ENCODE measurements at regions not wholly inside any gene's neighbourhood (a gene's known extent, or its start where the extent isn't known, plus 50 kb on each side); places are given as distances from the start of the nearest gene placed in this dataset.

DNA sequence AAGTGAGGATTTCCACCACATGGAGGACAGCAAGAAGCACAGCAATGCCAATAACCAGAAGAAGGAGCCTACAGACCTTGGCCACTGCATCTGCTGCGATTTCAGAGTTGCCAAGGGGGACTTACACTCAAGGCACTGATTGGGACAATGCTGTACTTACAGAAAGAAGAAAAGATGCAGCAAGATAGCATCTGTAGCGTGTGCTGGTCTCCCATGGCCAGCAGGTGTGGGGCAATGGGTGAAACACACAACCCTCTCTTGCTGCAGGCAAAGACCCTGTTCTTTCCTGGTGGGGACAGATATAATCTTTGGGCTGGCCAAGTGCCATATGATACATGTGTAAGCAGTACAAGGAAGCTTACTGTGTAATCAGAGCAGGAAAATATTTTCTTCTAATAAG lies 85.4 kb upstream of the GPR45 start:
- H2BK5ac ChIP-seq (ENCODE audit: low read depth, low read length, poor library complexity, severe bottlenecking): no peak overlapping the region
- H3K4ac ChIP-seq (ENCODE audit: low read depth, low read length): no peak overlapping the region
- CTCF ChIA-PET: no interaction called here
- ATAC-seq (ENCODE audit: low read depth) (no peak), DNase-seq (no peak)
- TF ChIP-seq ELK1 (IDR thresholded peaks at IDR 0.05; ENCODE audit: borderline replicate concordance, low read depth, low read length): no peak
- no peak for TF ChIP-seq RCOR1 (IDR thresholded peaks at IDR 0.05; ENCODE audit: insufficient replicate concordance, low read length)
- no peak for TF ChIP-seq POLR2A (IDR thresholded peaks at IDR 0.05; ENCODE audit: low read depth, low read length)
- no peak for TF ChIP-seq SMC3 (IDR thresholded peaks at IDR 0.05; ENCODE audit: low read depth, low read length)
- TF ChIP-seq RAD21 (IDR thresholded peaks at IDR 0.05; ENCODE audit: low read length): no peak
- no peak overlapping the region for H2BK120ac ChIP-seq (ENCODE audit: low read depth, low read length)
- H2AK9ac ChIP-seq (replicated peaks; ENCODE audit: low read depth, low read length, poor library complexity): no peak overlapping the region
- no peak overlapping the region for H3K18ac ChIP-seq (ENCODE audit: low read depth, low read length)
- H3K9me1 ChIP-seq (ENCODE audit: insufficient read depth, low read length): no peaks in the 10 kb centered on the region
- no peak overlapping the region for H2BK20ac ChIP-seq (ENCODE audit: low read depth, low read length)
- H3K79me1 ChIP-seq (ENCODE audit: low read depth in 1 of 2, low read length in 2 of 2): no peaks in the 10 kb centered on the region
- POLR2A ChIA-PET (ENCODE audit: unreplicated experiment): no interaction called here
- no peak overlapping the region for H2BK15ac ChIP-seq (ENCODE audit: low read depth, low read length)
- H3K14ac ChIP-seq (replicated peaks; ENCODE audit: low read depth, low read length): no peak overlapping the region
- no peaks in the 10 kb centered on the region for H3K27me3 ChIP-seq (ENCODE audit: control insufficient read depth, insufficient read depth, low read length)
- H3K9me3 ChIP-seq (ENCODE audit: control insufficient read depth, insufficient read depth, low read length): no peaks in the 10 kb centered on the region
- no peak overlapping the region for H4K8ac ChIP-seq (ENCODE audit: low read depth in 2 of 2, low read length in 2 of 2)
- H4K20me1 ChIP-seq (ENCODE audit: insufficient read depth, low read length): no peaks in the 10 kb centered on the region
- no TSS peak for BruUV-seq (replicated peaks)
- H3K23ac ChIP-seq (ENCODE audit: low read depth, low read length): no peak overlapping the region
- H4K5ac ChIP-seq (ENCODE audit: low read depth, low read length): no peak overlapping the region
- H3K4me3 ChIP-seq (ENCODE audit: insufficient read depth, low read depth, low read length): no peak overlapping the region
- H2AK5ac ChIP-seq (ENCODE audit: low read depth, low read length): no peak overlapping the region
- no peak overlapping the region for H3K56ac ChIP-seq (ENCODE audit: extremely low read depth, insufficient read depth, low read length)
- no peak overlapping the region for H3K4me2 ChIP-seq (ENCODE audit: low read depth, low read length)
- no peaks in the 10 kb centered on the region for H3K4me1 ChIP-seq (ENCODE audit: control insufficient read depth, insufficient read depth, low read length)
- 0% methylated on average over 2 of the region's 2 CpGs; no CpG with 5 or more reads in 1 of the 2 experiments for WGBS, 2 experiments (ENCODE audit: extremely low coverage in 2 of 2, insufficient read length in 1 of 2)
- no peak overlapping the region for H2AFZ ChIP-seq (replicated peaks; ENCODE audit: low read length, poor library complexity)
- dilution Hi-C loops (cut with HindIII; ENCODE audit: low sequenced_read_pairs, unreplicated experiment) (no loop called here), intact Hi-C loops (cut with micrococcal nuclease) (loop anchor here (1.0 kb wide), 1 partner anchor 16 kb away; no protein-coding TSS in a partner anchor), in situ Hi-C loops (cut with MboI; ENCODE audit: low sequenced_read_pairs) (no loop called here)
- H4K91ac ChIP-seq (ENCODE audit: insufficient read depth, low read depth, low read length): no peak overlapping the region
- no peak overlapping the region for H3K9ac ChIP-seq (ENCODE audit: low read depth, low read length)
- H3K36me3 ChIP-seq (ENCODE audit: control insufficient read depth, insufficient read depth, low read length): no peaks in the 10 kb centered on the region
- H3K27ac ChIP-seq (ENCODE audit: insufficient read depth, low read length): no peak overlapping the region
